Sciatic nerve (tissue), 2 donors: ENCODE measurements at regions not wholly inside any gene's neighbourhood (a gene's known extent, or its start where the extent isn't known, plus 50 kb on each side); places are given as distances from the start of the nearest gene placed in this dataset.
"Not testable (repeated sequence)": the region's sequence is repeated elsewhere in the genome, so short reads cannot be mapped to it uniquely, and the experiment has no call there.

Experiments
- ATAC-seq: fragments of 200-7000 bp; cut with Tn5 transposase; one replicate; pipeline ENCODE4 v1.9.1; 2020; ENCODE audit warnings: mild to moderate bottlenecking, moderate library complexity
- DNase-seq: peaks from one replicate; pipeline ENCODE4 v3.0.0-alpha.2; 2020; ENCODE audit warnings: low spot score
- intact Hi-C: fragments of 100-400 bp; cut with DNase I; formaldehyde crosslinking; loops from one replicate; pipeline ENCODE4 v1.14.2; 2022
- donor health status: DM: no; HTN: no; CAD: no.
- donor health status: DM: no; HTN: no; CAD: no.

- DNase-seq = no peak
- intact Hi-C loops = no loop called here
- ATAC-seq = no peak
Observed at GRCh38 chr1:93776728-93777127, 95.1 kb upstream of the BCAR3 start.

DNA sequence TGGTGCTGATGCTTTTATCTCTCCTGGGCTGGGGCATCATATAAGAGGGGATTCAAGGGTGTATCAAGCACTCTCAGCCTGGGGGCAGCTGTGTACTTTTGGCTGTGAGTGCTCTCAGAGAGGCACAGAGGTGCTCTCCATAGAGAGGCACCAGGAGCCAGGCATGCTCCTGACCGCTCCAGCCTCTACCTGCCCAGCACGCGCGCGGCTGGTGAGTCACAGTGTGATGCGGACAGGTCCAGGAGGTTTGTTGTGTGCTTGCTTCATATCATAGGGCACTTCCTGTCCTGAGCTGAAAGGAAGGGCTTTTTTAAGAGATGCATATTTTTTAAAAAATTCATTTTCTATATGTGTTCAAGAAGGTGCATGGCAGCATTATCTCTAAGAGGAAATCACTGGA lies 93.6 kb upstream of the BCAR3 start:
- ATAC-seq (no peak), DNase-seq (no peak)
- intact Hi-C loops = no loop called here

DNA sequence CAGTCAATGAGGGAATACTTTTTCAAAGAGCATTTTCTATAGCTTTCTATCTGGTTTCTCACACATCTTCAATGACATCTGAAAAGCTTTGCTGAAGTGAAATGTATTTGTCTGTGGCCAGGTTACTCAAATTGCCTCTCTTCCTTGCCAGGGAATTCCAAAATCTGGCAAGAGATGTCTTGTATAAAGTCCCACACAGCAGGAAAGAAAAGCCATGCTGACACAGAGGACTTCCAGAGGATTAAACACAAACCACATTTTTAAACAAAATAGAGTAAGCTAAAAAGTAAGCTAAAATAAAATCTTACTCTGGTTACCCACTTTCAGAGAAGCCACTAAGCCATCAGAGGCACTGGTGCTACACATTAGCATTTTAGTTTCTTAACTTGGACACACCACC lies 93.1 kb upstream of the BCAR3 start:
- intact Hi-C loops = no loop called here
- no peak for ATAC-seq
- DNase-seq = no peak

- no peak for ATAC-seq
- DNase-seq = no peak
- intact Hi-C loops = no loop called here
Observed at GRCh38 chr1:93773049-93773838, 91.6 kb upstream of the BCAR3 start.

GRCh38 chr1:93771843-93772242 lies 90.2 kb upstream of the BCAR3 start:
- intact Hi-C loops = no loop called here
- no peak for DNase-seq
- ATAC-seq = no peak

- intact Hi-C loops = no loop called here
- DNase-seq = no peak
Observed at GRCh38 chr1:93770640-93771039, 89.0 kb upstream of the BCAR3 start.

GRCh38 chr1:93769777-93770176 lies 88.1 kb upstream of the BCAR3 start:
- ATAC-seq (no peak), DNase-seq (no peak)
- intact Hi-C loops = no loop called here

More at GRCh38 chr1:93770640-93771039, 89.0 kb upstream of the BCAR3 start:
- no peak for ATAC-seq

DNA sequence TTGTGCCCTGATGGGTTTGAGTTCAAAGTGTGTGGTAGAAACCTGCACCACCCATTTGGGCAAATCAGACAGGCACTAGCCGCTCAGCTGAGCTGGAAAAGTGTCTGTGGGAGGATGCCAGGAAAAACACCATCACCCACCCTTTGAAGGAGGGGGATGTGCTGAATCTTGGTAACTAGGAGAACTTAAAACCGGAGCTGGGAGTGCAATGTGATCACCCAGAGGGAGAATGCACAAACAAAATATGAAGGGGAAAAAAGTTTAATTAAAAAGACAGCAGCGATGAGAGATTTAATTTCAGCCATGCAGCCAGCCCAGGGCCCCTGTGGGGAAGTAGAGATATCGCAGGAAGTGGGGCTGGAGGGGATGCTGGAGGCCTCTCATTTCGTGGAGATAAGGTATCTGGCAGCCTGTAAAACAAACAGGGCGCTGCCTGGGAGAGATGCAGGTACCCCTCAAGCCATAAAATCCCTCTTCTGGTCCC lies 86.8 kb upstream of the BCAR3 start:
- intact Hi-C loops = no loop called here
- ATAC-seq (peak; percentile 51), DNase-seq (no peak)

DNA sequence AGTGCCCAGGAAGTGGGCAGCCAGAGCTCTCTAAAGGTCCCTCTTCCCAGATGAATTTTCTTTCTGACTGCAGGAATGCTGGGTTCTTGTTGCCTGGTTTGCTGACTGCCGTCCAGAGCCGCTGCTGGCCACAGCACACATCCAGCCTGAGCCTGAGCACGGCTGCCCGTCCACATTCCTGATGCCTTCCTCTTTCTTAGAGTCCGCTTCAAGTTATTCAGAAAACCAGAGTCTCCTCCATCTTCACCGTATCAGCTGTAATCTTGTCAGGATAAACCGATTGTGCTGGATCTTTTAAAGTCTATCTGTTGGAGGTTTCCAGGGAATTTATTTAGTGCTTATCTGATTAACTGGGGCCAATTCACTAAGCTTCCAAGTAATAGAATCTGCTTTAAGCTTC lies 84.8 kb upstream of the BCAR3 start:
- intact Hi-C loops = no loop called here
- ATAC-seq (no peak), DNase-seq (no peak)

GRCh38 chr1:93765099-93765498 lies 83.5 kb upstream of the BCAR3 start:
- intact Hi-C loops = no loop called here
- ATAC-seq (no peak), DNase-seq (no peak)

DNA sequence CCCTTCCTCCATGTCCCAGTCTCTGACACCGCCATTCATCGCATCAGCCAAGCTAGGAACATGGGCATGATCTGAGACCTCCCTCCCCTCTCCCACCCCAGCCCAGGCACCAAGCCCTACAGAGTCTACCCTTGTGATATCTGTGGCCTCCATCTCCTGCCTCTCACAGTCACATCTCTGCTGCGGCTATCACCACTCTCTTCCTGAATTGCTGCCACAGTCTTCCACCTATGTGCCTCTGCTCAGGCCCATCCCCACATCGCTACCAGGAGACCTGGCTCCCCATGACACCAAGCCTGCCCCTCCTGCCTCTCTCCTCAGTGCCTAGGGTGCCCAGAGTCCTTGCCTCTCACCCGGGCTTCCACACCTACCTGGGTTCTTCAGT lies 82.7 kb upstream of the BCAR3 start:
- intact Hi-C loops = no loop called here
- DNase-seq (no peak), ATAC-seq (no peak)

- intact Hi-C loops = no loop called here
- ATAC-seq (no peak), DNase-seq (no peak)
Observed at GRCh38 chr1:93763704-93764365, 82.2 kb upstream of the BCAR3 start.

- DNase-seq (no peak), ATAC-seq (peak; percentile 58)
- intact Hi-C loops = no loop called here
Observed at GRCh38 chr1:93758842-93759515, 77.3 kb upstream of the BCAR3 start.

DNA sequence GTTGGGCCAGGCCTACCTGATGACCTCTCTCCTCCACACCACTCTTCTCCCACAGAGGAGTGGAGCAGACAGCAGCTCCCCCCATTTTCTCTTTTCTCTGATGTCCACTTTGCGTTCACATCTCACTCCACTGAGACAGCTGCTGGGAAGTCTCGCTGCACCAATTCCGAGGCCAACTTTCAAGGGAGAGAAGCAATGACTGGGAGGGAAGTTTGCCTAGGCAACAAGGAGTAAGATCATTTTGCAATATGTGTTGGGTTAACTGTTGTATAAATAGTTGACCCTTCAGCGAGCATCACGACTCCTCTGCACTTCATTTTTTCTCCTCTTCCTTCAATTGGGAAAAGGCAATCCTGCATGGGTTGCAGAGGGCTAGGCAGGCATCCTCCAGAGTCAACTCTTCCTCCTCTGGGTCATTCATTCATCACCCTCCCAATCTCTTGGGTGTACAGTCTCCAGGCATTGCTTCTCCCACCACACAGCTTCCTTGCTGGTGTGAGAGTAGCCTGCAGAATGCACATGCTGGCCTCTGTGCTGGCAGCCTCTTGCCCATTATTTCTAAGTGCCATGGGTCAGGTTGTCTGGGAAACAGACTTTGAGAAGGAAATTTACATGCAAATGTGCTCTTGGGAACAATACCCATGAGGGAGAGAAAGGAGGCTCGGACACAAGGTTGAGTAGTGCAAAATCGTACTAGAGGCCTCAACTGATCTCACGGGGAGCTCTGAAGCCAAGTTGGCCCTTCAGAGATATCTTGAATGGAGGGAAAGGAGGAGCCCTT lies 75.8 kb upstream of the BCAR3 start:
- DNase-seq (no peak), ATAC-seq (no peak)
- intact Hi-C loops = no loop called here

- intact Hi-C loops = no loop called here
- DNase-seq (no peak), ATAC-seq (no peak)
Observed at GRCh38 chr1:93756657-93757056, 75.0 kb upstream of the BCAR3 start.

- DNase-seq, ATAC-seq, intact Hi-C loops: not testable (repeated sequence)
Observed at GRCh38 chr1:93755251-93755715, 73.6 kb upstream of the BCAR3 start.

- peak; percentile 73 for DNase-seq
- peak; percentile 86 for ATAC-seq
- intact Hi-C loops = no loop called here
Observed at GRCh38 chr1:93753791-93754763, 72.4 kb upstream of the BCAR3 start.
